MCF 10A (cell line): ENCODE measurements at regions not wholly inside any gene's neighbourhood (a gene's known extent, or its start where the extent isn't known, plus 50 kb on each side); places are given as distances from the start of the nearest gene placed in this dataset.
"Not testable (repeated sequence)": the region's sequence is repeated elsewhere in the genome, so short reads cannot be mapped to it uniquely, and the experiment has no call there.

Experiments
- BruUV-seq: library from RNA; stranded (reverse); fragments of 400-500 nt; replicated peaks from 2 replicates; lab custom pipeline; 2021; lab: Mats Ljungman, UMichigan
- CTCF ChIA-PET: fragments of 300-600 bp; sonication (Branson Sonifier 250); formaldehyde crosslinking; extraction: SDS; loops from one replicate; lab custom pipeline; 2021; ENCODE audit warnings: antibody characterized with exemption, inconsistent platforms; lab: Yijun Ruan, JAX
- POLR2A ChIA-PET: fragments of 300-600, 350-650 bp; sonication (Branson Sonifier 250); formaldehyde crosslinking; extraction: SDS; loops from one replicate; lab custom pipeline; 2020; ENCODE audit warnings: antibody characterized with exemption, inconsistent platforms; lab: Yijun Ruan, JAX
- DNase-seq: peaks from one replicate; pipeline ENCODE4 v3.0.0-alpha.2; 2018; ENCODE audit not compliant: unreplicated experiment
- H3K27ac Mint-ChIP-seq: one replicate; pipeline ENCODE4 v1.8.0; 2022; ENCODE audit warnings: mild to moderate bottlenecking, low read depth, mixed read lengths; ENCODE audit not compliant: unreplicated experiment
- H3K27me3 Mint-ChIP-seq: one replicate; pipeline ENCODE4 v1.8.0; 2022; ENCODE audit warnings: mixed read lengths; ENCODE audit not compliant: insufficient read depth, unreplicated experiment
- H3K36me3 Mint-ChIP-seq: one replicate; pipeline ENCODE4 v1.8.0; 2022; ENCODE audit warnings: mild to moderate bottlenecking, moderate library complexity, mixed read lengths; ENCODE audit not compliant: insufficient read depth, unreplicated experiment
- H3K4me1 Mint-ChIP-seq: one replicate; pipeline ENCODE4 v1.8.0; 2022; ENCODE audit warnings: mixed read lengths; ENCODE audit not compliant: insufficient read depth, unreplicated experiment
- H3K4me3 Mint-ChIP-seq: one replicate; pipeline ENCODE4 v1.8.0; 2022; ENCODE audit warnings: mild to moderate bottlenecking, moderate library complexity, mixed read lengths; ENCODE audit not compliant: unreplicated experiment
- H3K9me3 Mint-ChIP-seq: one replicate; pipeline ENCODE4 v1.8.0; 2022; ENCODE audit warnings: mixed read lengths; ENCODE audit not compliant: unreplicated experiment
- intact Hi-C: fragments of 100-400 bp; cut with micrococcal nuclease; formaldehyde crosslinking; loops from 2 replicates; pipeline ENCODE4 v1.14.1; 2022
- TF ChIP-seq, protein P1 (sequence below): fragments of 200-600 bp; IDR thresholded peaks from one replicate; pipeline ENCODE4 v1.8.0; 2022; ENCODE audit warnings: antibody characterized with exemption, mild to moderate bottlenecking; ENCODE audit not compliant: unreplicated experiment

DNA sequence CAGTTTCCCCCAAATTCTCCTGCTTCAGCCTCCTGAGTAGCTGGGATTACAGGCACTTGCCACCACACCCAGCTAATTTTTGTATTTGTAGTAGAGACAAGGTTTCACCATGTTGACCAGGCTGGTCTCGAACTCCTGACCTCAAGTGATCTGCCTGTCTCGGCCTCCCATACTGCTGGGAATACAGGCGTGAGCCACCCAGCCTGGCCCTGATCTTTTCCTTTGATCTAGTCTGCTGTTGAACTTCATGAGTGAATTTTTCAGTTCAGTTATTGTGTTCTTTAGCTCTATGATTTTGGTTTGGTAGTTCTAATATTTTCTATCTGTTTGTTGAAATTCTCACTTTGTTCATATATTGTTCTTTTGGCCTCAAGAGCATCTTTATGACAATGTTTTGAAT lies 83.4 kb upstream of the RAP2C start:
- H3K27ac Mint-ChIP-seq, H3K9me3 Mint-ChIP-seq, DNase-seq, intact Hi-C loops, H3K4me3 Mint-ChIP-seq, POLR2A ChIA-PET, BruUV-seq, H3K36me3 Mint-ChIP-seq, H3K4me1 Mint-ChIP-seq: not testable (repeated sequence)
- CTCF ChIA-PET = interaction anchor here (0.6 to 3.7 kb wide), 3 partner anchors 10 to 452 kb away, joined by 3 to 18 read pairs (median 4); no protein-coding TSS in a partner anchor
- peaks cover 72% of the 10 kb centered on the region for H3K27me3 Mint-ChIP-seq

GRCh38 chrX:132294776-132295495 lies 75.7 kb upstream of the RAP2C start:
- intact Hi-C loops = loop anchor here (5.0 kb wide), 1 partner anchor 192 kb away; the partner anchor contains the start of gene MBNL3
- CTCF ChIA-PET = interaction anchor here (0.6 to 3.0 kb wide), 4 partner anchors 24 to 319 kb away, joined by 3 to 52 read pairs (median 6); no protein-coding TSS in a partner anchor
- POLR2A ChIA-PET = no interaction called here
- Mint-ChIP-seq H3K4me3 (no peak overlapping the region), H3K27ac (no peak overlapping the region), H3K4me1 (no peaks in the 10 kb centered on the region), H3K36me3 (no peaks in the 10 kb centered on the region), H3K9me3 (no peaks in the 10 kb centered on the region), H3K27me3 (peaks cover 30% of the 10 kb centered on the region)
- no peak for DNase-seq
- BruUV-seq = no TSS peak
- TF ChIP-seq, protein P1, sequence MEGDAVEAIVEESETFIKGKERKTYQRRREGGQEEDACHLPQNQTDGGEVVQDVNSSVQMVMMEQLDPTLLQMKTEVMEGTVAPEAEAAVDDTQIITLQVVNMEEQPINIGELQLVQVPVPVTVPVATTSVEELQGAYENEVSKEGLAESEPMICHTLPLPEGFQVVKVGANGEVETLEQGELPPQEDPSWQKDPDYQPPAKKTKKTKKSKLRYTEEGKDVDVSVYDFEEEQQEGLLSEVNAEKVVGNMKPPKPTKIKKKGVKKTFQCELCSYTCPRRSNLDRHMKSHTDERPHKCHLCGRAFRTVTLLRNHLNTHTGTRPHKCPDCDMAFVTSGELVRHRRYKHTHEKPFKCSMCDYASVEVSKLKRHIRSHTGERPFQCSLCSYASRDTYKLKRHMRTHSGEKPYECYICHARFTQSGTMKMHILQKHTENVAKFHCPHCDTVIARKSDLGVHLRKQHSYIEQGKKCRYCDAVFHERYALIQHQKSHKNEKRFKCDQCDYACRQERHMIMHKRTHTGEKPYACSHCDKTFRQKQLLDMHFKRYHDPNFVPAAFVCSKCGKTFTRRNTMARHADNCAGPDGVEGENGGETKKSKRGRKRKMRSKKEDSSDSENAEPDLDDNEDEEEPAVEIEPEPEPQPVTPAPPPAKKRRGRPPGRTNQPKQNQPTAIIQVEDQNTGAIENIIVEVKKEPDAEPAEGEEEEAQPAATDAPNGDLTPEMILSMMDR = no peak

- no TSS peak for BruUV-seq
- Mint-ChIP-seq H3K36me3 (no peaks in the 10 kb centered on the region), H3K4me3 (no peak overlapping the region), H3K27me3 (peaks cover 27% of the 10 kb centered on the region), H3K4me1 (no peaks in the 10 kb centered on the region), H3K27ac (no peak overlapping the region), H3K9me3 (no peaks in the 10 kb centered on the region)
- intact Hi-C loops = loop anchor here (5.0 kb wide), 1 partner anchor 193 kb away; the partner anchor contains the start of gene MBNL3
- TF ChIP-seq, protein P1 = no peak
- DNase-seq = no peak
- ChIA-PET CTCF (interaction anchor here (0.6 to 3.0 kb wide), 12 partner anchors 10 to 453 kb away, joined by 3 to 52 read pairs (median 6); no protein-coding TSS in a partner anchor), POLR2A (interaction anchor here (2.4 kb wide), 1 partner anchor 194 kb away, joined by 12 read pairs; no protein-coding TSS in a partner anchor)
Observed at GRCh38 chrX:132294192-132294591, 74.9 kb upstream of the RAP2C start.

DNA sequence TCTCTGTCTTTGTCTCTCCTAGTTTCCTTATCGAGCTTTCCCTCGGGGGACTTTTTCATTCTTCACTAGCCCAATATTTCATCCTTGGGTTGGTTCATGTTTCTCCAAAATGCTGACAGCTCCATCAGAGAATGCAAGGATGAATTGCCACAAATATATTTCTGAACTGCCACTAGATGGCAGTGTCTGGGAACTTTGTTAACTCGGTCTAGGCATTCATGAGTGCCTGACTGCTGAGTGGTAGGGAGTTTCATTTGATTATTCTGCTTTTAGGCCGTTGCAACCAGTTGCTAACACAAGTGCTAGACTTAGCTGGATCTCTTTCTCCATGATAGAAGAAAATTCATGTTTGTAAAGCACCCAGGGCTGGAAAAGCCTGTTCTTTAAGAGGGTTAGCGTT lies 73.5 kb upstream of the RAP2C start:
- CTCF ChIA-PET = interaction anchor here (0.6 to 3.0 kb wide), 67 partner anchors 8 to 1323 kb away, joined by 3 to 52 read pairs (median 4); partner anchors contain the start of gene MBNL3
- peak; percentile 67 for DNase-seq
- TF ChIP-seq, protein P1 = peak; percentile 45
- no peaks in the 10 kb centered on the region for H3K4me1 Mint-ChIP-seq
- peaks cover 27% of the 10 kb centered on the region for H3K27me3 Mint-ChIP-seq
- intact Hi-C loops = loop anchor here (1.0 to 5.0 kb wide), 5 partner anchors 66 to 339 kb away; partner anchors contain the start of gene MBNL3
- H3K36me3 Mint-ChIP-seq = no peaks in the 10 kb centered on the region
- BruUV-seq = no TSS peak
- POLR2A ChIA-PET = interaction anchor here (1.5 to 2.4 kb wide), 2 partner anchors 22 to 195 kb away, joined by 12 to 16 read pairs; no protein-coding TSS in a partner anchor
- no peak overlapping the region for H3K4me3 Mint-ChIP-seq
- no peak overlapping the region for H3K27ac Mint-ChIP-seq
- H3K9me3 Mint-ChIP-seq = no peaks in the 10 kb centered on the region
